GM12878 (cell line): ENCODE measurements at regions not wholly inside any gene's neighbourhood (a gene's known extent, or its start where the extent isn't known, plus 50 kb on each side); places are given as distances from the start of the nearest gene placed in this dataset.

ENCODE experiments used
- ATAC-seq: fragments of 200-7000 bp; cut with Tn5 transposase; 3 replicates; pipeline ENCODE4 v1.9.1; 2020; ENCODE audit warnings: mild to moderate bottlenecking, moderate library complexity
- BruUV-seq: library from RNA; stranded (reverse); fragments of 400-500 nt; replicated peaks from 2 replicates; lab custom pipeline; 2021; lab: Mats Ljungman, UMichigan
- CTCF ChIA-PET: fragments of 300-600 bp; sonication (Branson Sonifier 250); formaldehyde crosslinking; extraction: SDS; loops from one replicate; lab custom pipeline; 2021; ENCODE audit warnings: inconsistent platforms; lab: Yijun Ruan, JAX
- POLR2A ChIA-PET: fragments of 350-600 bp; formaldehyde crosslinking; extraction: SDS; loops from one replicate; lab custom pipeline; 2021; ENCODE audit warnings: inconsistent platforms; lab: Charles Lee
- RAD21 ChIA-PET: fragments of 300-600 bp; sonication (Branson Sonifier 250); formaldehyde crosslinking; loops from one replicate; lab custom pipeline; 2023; ENCODE audit warnings: antibody characterized with exemption; ENCODE audit not compliant: unreplicated experiment; lab: Charles Lee
- SMC1A ChIA-PET: fragments of 300-600 bp; sonication (Branson Sonifier 250); formaldehyde crosslinking; loops from one replicate; lab custom pipeline; 2023; ENCODE audit not compliant: unreplicated experiment, uncharacterized antibody; lab: Charles Lee
- DNase-seq: peaks from one replicate; pipeline ENCODE4 v3.0.0-alpha.2; 2011; ENCODE audit warnings: low read depth, low spot score
- FAIRE-seq: peaks from 3 replicates; lab custom pipeline; 2011; peaks lifted over from hg19 to GRCh38; lab: Jason Lieb, UNC
- H2AFZ ChIP-seq: 2 replicates; pipeline ENCODE4 v1.6.0; 2011; ENCODE audit warnings: low read depth, low read length, control low read depth; ENCODE audit not compliant: control insufficient read depth
- H3K27ac ChIP-seq: 2 replicates; pipeline ENCODE4 v1.5.1; 2011; ENCODE audit warnings: control low read depth; ENCODE audit not compliant: control insufficient read depth, insufficient read depth
- H3K27me3 ChIP-seq, 2 experiments: replicated peaks in 1 of 2; 2 replicates each; pipeline versions ENCODE4 v1.6.0 to v1.6.1; 2011; ENCODE audit warnings: low read length in 1 of 2; ENCODE audit not compliant: control insufficient read depth in 2 of 2, insufficient read depth in 2 of 2
- H3K36me3 ChIP-seq, 2 experiments: 2 replicates each; pipeline ENCODE4 v1.5.1; 2011; ENCODE audit warnings: low read length in 1 of 2; ENCODE audit not compliant: control insufficient read depth in 2 of 2, insufficient read depth in 2 of 2
- H3K4me1 ChIP-seq: 2 replicates; pipeline ENCODE4 v1.6.1; 2011; ENCODE audit warnings: mild to moderate bottlenecking, low read length, moderate library complexity, mixed read lengths; ENCODE audit not compliant: control insufficient read depth, insufficient read depth
- H3K4me2 ChIP-seq: 2 replicates; pipeline ENCODE4 v1.6.0; 2011; ENCODE audit warnings: control low read depth; ENCODE audit not compliant: control insufficient read depth, insufficient read depth
- H3K4me3 ChIP-seq: fragments of 200-600 bp; sonication (generic); 2 replicates; pipeline ENCODE4 v1.5.1; 2016
- H3K79me2 ChIP-seq: 2 replicates; pipeline ENCODE4 v1.6.0; 2011; ENCODE audit warnings: low read length; ENCODE audit not compliant: control insufficient read depth, insufficient read depth
- H3K9ac ChIP-seq: 2 replicates; pipeline ENCODE4 v1.8.0; 2011; ENCODE audit warnings: low read length, control low read depth, mixed read lengths; ENCODE audit not compliant: control insufficient read depth, insufficient read depth
- H3K9me3 ChIP-seq: replicated peaks from 3 replicates; pipeline ENCODE4 v1.5.1; 2011; ENCODE audit warnings: mild to moderate bottlenecking, low read length; ENCODE audit not compliant: control insufficient read depth, insufficient read depth
- H4K20me1 ChIP-seq: 2 replicates; pipeline ENCODE4 v1.6.0; 2011; ENCODE audit not compliant: control insufficient read depth, insufficient read depth
- CREB1 ChIP-seq: IDR thresholded peaks from 2 replicates; pipeline ENCODE4 v1.6.1; 2012; ENCODE audit warnings: low read depth, mild to moderate bottlenecking, inconsistent platforms
- EED ChIP-seq: sonication (generic); IDR thresholded peaks from 2 replicates; pipeline ENCODE4 v1.6.1; 2016; ENCODE audit warnings: antibody characterized with exemption, low read depth
- FOXK2 ChIP-seq: fragments of 450-650 bp; IDR thresholded peaks from 2 replicates; pipeline ENCODE4 v1.6.1; 2017; ENCODE audit warnings: mild to moderate bottlenecking, moderate library complexity
- IKZF2 ChIP-seq, 2 experiments: fragments of 450-650 bp; IDR thresholded peaks; 2 replicates each; pipeline ENCODE4 v1.6.1; 2017; ENCODE audit warnings: mild to moderate bottlenecking in 2 of 2, moderate library complexity in 2 of 2
- IRF5 ChIP-seq: fragments of 450-650 bp; IDR thresholded peaks from 2 replicates; pipeline ENCODE4 v1.6.1; 2017; ENCODE audit warnings: borderline replicate concordance
- PAX5 ChIP-seq: IDR thresholded peaks from 2 replicates; pipeline ENCODE4 v1.6.1; 2011; ENCODE audit warnings: low read depth, low read length, borderline replicate concordance
- POLR2AphosphoS5 ChIP-seq: IDR thresholded peaks from 2 replicates; pipeline ENCODE4 v1.6.1; 2011; ENCODE audit warnings: mild to moderate bottlenecking, low read length, inconsistent platforms
- SMAD5 ChIP-seq: IDR thresholded peaks from 2 replicates; pipeline ENCODE4 v1.6.1; 2016; ENCODE audit warnings: antibody characterized with exemption, low read depth
- SP1 ChIP-seq: IDR thresholded peaks from one replicate; pipeline ENCODE4 v1.6.1; 2011; ENCODE audit warnings: low read depth, low read length
- TAF1 ChIP-seq: IDR thresholded peaks from 2 replicates; pipeline ENCODE4 v1.6.1; 2011; ENCODE audit warnings: mild to moderate bottlenecking, low read depth, low read length, borderline replicate concordance
- ZBTB40 ChIP-seq: fragments of 450-650 bp; IDR thresholded peaks from 2 replicates; pipeline ENCODE4 v1.6.1; 2016; ENCODE audit warnings: mild to moderate bottlenecking, moderate library complexity, borderline replicate concordance
- ZNF622 ChIP-seq: fragments of 450-650 bp; IDR thresholded peaks from 2 replicates; pipeline ENCODE4 v1.6.1; 2017; ENCODE audit warnings: mild to moderate bottlenecking, inconsistent platforms
- WGBS: methylation state at CpG from one replicate; pipeline ENCODE4 v1.1.6; 2016; ENCODE audit warnings: low lambda C conversion rate; ENCODE audit not compliant: insufficient replicate concordance, insufficient coverage; ENCODE audit errors: missing lambda C conversion rate; 5-methylcytosine and 5-hydroxymethylcytosine counted together
- in situ Hi-C: fragments of 300-500 bp; cut with MboI; formaldehyde crosslinking; loops from 9 replicates; pipeline ENCODE4 v1.14.3; 2018; ENCODE audit warnings: mixed read lengths
- intact Hi-C: fragments of 100-400 bp; cut with micrococcal nuclease; formaldehyde crosslinking; loops from one replicate; pipeline ENCODE4 v1.14.2; 2022; ENCODE audit not compliant: unreplicated experiment

GRCh38 chr5:42284584-42284983 is 138.7 kb upstream of the GHR start (continued):
- no peak for TF ChIP-seq FOXK2

GRCh38 chr5:42285230-42285629 is 138.0 kb upstream of the GHR start:
- Histone ChIP-seq H3K36me3 (no peaks in the 10 kb centered on the region), H3K4me2 (no peak overlapping the region), H3K27ac (no peak overlapping the region), H4K20me1 (no peaks in the 10 kb centered on the region), H3K4me3 (no peak overlapping the region), H3K9me3 (no peaks in the 10 kb centered on the region), H3K9ac (no peak overlapping the region), H3K79me2 (no peaks in the 10 kb centered on the region), H3K4me1 (no peaks in the 10 kb centered on the region), H2AFZ (no peak overlapping the region), H3K27me3 (no peaks in the 10 kb centered on the region)
- BruUV-seq = no TSS peak
- ChIA-PET SMC1A (interaction anchor here (0.6 to 0.8 kb wide), 2 partner anchors 40 to 116 kb away, joined by 3 to 4 read pairs; no protein-coding TSS in a partner anchor), RAD21 (no interaction called here), CTCF (no interaction called here), POLR2A (no interaction called here)
- no peak for ATAC-seq
- FAIRE-seq = no peak
- WGBS = 0% methylated on average over 2 of the region's 2 CpGs
- TF ChIP-seq CREB1 (no peak), IRF5 (no peak), ZNF622 (no peak), EED (no peak), IKZF2 (IDR thresholded peaks at IDR 0.05) (no peak), ZBTB40 (no peak), SMAD5 (no peak), PAX5 (no peak), SP1 (no peak), TAF1 (no peak), POLR2AphosphoS5 (no peak)
- DNase-seq = no peak
- intact Hi-C loops (no loop called here), in situ Hi-C loops (no loop called here)
